K562 (cell line): ENCODE measurements at regions not wholly inside any gene's neighbourhood (a gene's known extent, or its start where the extent isn't known, plus 50 kb on each side); places are given as distances from the start of the nearest gene placed in this dataset.

Experiments used
- CBX8 ChIP-seq: fragments of 200-600 bp; sonication (generic); IDR thresholded peaks from 2 replicates; pipeline ENCODE4 v1.6.1; 2012; ENCODE audit warnings: borderline replicate concordance, mixed run types, low read depth, mild to moderate bottlenecking, moderate library complexity, mixed read lengths, low read length, control low read depth, inconsistent platforms; ENCODE audit not compliant: poor library complexity, severe bottlenecking; ENCODE audit errors: extremely low read depth
- CHCHD3 ChIP-seq: fragments of 250-450 bp; sonication (Bioruptor Pico); IDR thresholded peaks from 2 replicates; pipeline ENCODE4 v2.1.2; 2022; ENCODE audit warnings: mild to moderate bottlenecking
- HDGF ChIP-seq: fragments of 450-650 bp; IDR thresholded peaks from 2 replicates; pipeline ENCODE4 v1.6.1; 2016
- HMG20B ChIP-seq: fragments of 250-450 bp; sonication (Bioruptor Pico); IDR thresholded peaks from 2 replicates; pipeline ENCODE4 v1.5.0; 2021; ENCODE audit warnings: mild to moderate bottlenecking
- NFXL1 ChIP-seq: fragments of 450-650 bp; formaldehyde crosslinking; IDR thresholded peaks from 2 replicates; pipeline ENCODE4 v1.4.0; 2021; ENCODE audit warnings: mild to moderate bottlenecking
- NFYB ChIP-seq: IDR thresholded peaks from 2 replicates; pipeline ENCODE4 v1.6.1; 2011; ENCODE audit warnings: mild to moderate bottlenecking, moderate library complexity; ENCODE audit not compliant: insufficient read length; ENCODE audit errors: extremely low read depth
- PHF8 ChIP-seq: fragments of 200-600 bp; sonication (generic); IDR thresholded peaks from 2 replicates; pipeline ENCODE4 v1.6.1; 2012; ENCODE audit warnings: mixed run types, mild to moderate bottlenecking, inconsistent platforms, low read length, moderate library complexity, borderline replicate concordance
- RBM25 ChIP-seq: fragments of 200-400 bp; formaldehyde crosslinking; IDR thresholded peaks from 2 replicates; pipeline ENCODE4 v1.6.1; 2018; ENCODE audit warnings: low read length, low read depth, moderate library complexity; ENCODE audit not compliant: severe bottlenecking
- SIX5 ChIP-seq, 2 experiments: IDR thresholded peaks; 2 replicates each; pipeline ENCODE4 v1.6.1; 2011; ENCODE audit warnings: low read length in 2 of 2, borderline replicate concordance in 1 of 2, low read depth in 1 of 2, mild to moderate bottlenecking in 1 of 2, moderate library complexity in 1 of 2; ENCODE audit not compliant: insufficient read depth in 1 of 2
- TBL1XR1 ChIP-seq, 2 experiments: IDR thresholded peaks; 2 replicates each; pipeline ENCODE4 v1.6.1; 2012; ENCODE audit warnings: improper control_type of control experiment in 2 of 2, low read length in 2 of 2, mild to moderate bottlenecking in 1 of 2
- U2AF2 ChIP-seq: fragments of 200-400 bp; formaldehyde crosslinking; optimal IDR thresholded peaks from 2 replicates; pipeline ENCODE3; 2017; ENCODE audit warnings: low read depth, mild to moderate bottlenecking, low read length
- ZBTB1 ChIP-seq: sonication (generic); formaldehyde crosslinking; IDR thresholded peaks from 2 replicates; pipeline ENCODE4 v1.8.1; 2023; ENCODE audit warnings: missing genetic modification reagents, low read depth, mild to moderate bottlenecking, borderline replicate concordance
- ZC3H11A ChIP-seq: IDR thresholded peaks from 2 replicates; pipeline ENCODE4 v1.6.1; 2012; ENCODE audit warnings: low read depth, low read length, improper control_type of control experiment
- ZNF175 ChIP-seq: fragments of 200-800 bp; sonication (Bioruptor generic); IDR thresholded peaks from 2 replicates; pipeline ENCODE4 v1.6.1; 2016; ENCODE audit warnings: low read depth, mild to moderate bottlenecking, missing genetic modification characterization, missing compliant biosample characterization
- ZNF253 ChIP-seq: fragments of 250-450 bp; sonication (Bioruptor Pico); conservative IDR thresholded peaks from 2 replicates; pipeline ENCODE4 v1.6.1; 2021; ENCODE audit warnings: mild to moderate bottlenecking
- ZNF274 ChIP-seq: IDR thresholded peaks from 2 replicates; pipeline ENCODE4 v1.6.1; 2011; ENCODE audit warnings: low read depth, mild to moderate bottlenecking, low read length, moderate library complexity, borderline replicate concordance
- ZNF77 ChIP-seq: fragments of 250-450 bp; sonication (Bioruptor Pico); IDR thresholded peaks from 2 replicates; pipeline ENCODE4 v1.5.0; 2020
- ZNF830 ChIP-seq: fragments of 250-450 bp; sonication (Bioruptor Pico); IDR thresholded peaks from 2 replicates; pipeline ENCODE4 v1.5.0; 2021; ENCODE audit warnings: mild to moderate bottlenecking
- TF ChIP-seq, protein P1 (sequence below): fragments of 250-450 bp; sonication (Bioruptor Pico); IDR thresholded peaks from 2 replicates; pipeline ENCODE4 v1.8.0; 2021; ENCODE audit warnings: mild to moderate bottlenecking, moderate library complexity
- TF ChIP-seq, protein P2 (sequence below): fragments of 250-450 bp; sonication (Bioruptor Pico); IDR thresholded peaks from 2 replicates; pipeline ENCODE4 v1.9.0; 2021; ENCODE audit warnings: mild to moderate bottlenecking
- TF ChIP-seq, protein P3 (sequence below): fragments of 450-650 bp; IDR thresholded peaks from 2 replicates; pipeline ENCODE4 v1.6.1; 2017; ENCODE audit warnings: mild to moderate bottlenecking, moderate library complexity
- TF ChIP-seq, protein P4 (sequence below): fragments of 450-650 bp; IDR thresholded peaks from 2 replicates; pipeline ENCODE4 v1.6.1; 2016
- TF ChIP-seq, protein P5 (sequence below): sonication (generic); formaldehyde crosslinking; IDR thresholded peaks from 2 replicates; pipeline ENCODE4 v1.8.0; 2022; ENCODE audit warnings: missing genetic modification reagents, mild to moderate bottlenecking, moderate library complexity, borderline replicate concordance

DNA sequence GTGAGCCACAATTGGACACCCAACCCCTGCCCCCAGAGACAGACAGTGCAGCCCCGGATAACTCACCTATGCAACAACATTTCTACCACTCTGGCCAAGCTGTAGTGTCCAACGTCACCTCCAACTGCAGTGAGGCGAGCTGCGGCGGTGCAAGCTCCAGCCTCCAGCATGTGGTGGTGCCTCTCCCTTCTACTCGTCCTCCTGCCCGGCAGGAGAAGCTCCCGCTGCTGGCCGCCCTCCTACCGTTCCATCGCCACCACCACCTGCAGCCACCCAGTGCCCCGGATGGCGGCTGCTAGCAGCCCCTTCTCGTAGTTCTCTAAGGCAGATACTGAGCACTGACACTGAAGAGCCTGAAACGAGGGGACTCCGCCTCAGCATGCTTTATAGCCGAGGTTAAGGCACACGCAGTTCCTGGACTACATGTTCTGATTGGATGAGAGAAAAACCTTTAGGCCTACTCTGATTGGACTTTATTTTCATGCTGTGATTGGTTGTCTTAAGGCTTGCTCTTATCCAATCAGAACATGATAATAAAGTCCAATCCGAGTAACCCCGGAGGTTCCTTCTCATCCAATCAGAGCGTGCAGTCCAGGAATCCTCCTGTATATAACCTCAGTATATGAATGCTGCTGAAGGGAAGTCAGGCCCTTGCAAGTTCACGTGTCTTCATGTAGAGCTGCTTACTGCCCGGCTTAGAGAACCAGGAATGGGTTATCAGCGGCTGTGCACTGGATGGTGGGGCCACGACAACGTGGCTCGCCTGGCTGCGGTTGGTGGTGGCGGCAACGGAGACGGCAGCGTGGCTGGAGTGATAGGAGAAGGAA lies 63.5 kb downstream of the TUBA3C start (continued):
- TF ChIP-seq, protein P1, sequence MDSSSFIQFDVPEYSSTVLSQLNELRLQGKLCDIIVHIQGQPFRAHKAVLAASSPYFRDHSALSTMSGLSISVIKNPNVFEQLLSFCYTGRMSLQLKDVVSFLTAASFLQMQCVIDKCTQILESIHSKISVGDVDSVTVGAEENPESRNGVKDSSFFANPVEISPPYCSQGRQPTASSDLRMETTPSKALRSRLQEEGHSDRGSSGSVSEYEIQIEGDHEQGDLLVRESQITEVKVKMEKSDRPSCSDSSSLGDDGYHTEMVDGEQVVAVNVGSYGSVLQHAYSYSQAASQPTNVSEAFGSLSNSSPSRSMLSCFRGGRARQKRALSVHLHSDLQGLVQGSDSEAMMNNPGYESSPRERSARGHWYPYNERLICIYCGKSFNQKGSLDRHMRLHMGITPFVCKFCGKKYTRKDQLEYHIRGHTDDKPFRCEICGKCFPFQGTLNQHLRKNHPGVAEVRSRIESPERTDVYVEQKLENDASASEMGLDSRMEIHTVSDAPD (CRISPR knock-in tag), result no peak
- TF ChIP-seq, protein P2, sequence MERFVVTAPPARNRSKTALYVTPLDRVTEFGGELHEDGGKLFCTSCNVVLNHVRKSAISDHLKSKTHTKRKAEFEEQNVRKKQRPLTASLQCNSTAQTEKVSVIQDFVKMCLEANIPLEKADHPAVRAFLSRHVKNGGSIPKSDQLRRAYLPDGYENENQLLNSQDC (CRISPR knock-in tag), result no peak
- TF ChIP-seq ZBTB1 (CRISPR knock-in tag), result no peak
- TF ChIP-seq PHF8, result peak; percentile 29; the same call in 1 of the 2 replicates
- no peak for TF ChIP-seq TBL1XR1 (IDR thresholded peaks at IDR 0.05; ENCODE audit: low read length in 2 of 2)
- no peak for TF ChIP-seq ZNF830 (CRISPR knock-in tag)
- no peak for TF ChIP-seq ZNF175 (CRISPR knock-in tag)
- TF ChIP-seq ZNF274, result no peak
- TF ChIP-seq, protein P3, sequence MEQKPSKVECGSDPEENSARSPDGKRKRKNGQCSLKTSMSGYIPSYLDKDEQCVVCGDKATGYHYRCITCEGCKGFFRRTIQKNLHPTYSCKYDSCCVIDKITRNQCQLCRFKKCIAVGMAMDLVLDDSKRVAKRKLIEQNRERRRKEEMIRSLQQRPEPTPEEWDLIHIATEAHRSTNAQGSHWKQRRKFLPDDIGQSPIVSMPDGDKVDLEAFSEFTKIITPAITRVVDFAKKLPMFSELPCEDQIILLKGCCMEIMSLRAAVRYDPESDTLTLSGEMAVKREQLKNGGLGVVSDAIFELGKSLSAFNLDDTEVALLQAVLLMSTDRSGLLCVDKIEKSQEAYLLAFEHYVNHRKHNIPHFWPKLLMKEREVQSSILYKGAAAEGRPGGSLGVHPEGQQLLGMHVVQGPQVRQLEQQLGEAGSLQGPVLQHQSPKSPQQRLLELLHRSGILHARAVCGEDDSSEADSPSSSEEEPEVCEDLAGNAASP, result no peak
- TF ChIP-seq RBM25, result peak; percentile 54
- TF ChIP-seq NFYB, result peak; percentile 58
- TF ChIP-seq SIX5 (IDR thresholded peaks at IDR 0.05; ENCODE audit: borderline replicate concordance in 1 of 2, insufficient read depth in 1 of 2, low read depth in 1 of 2, low read length in 2 of 2), result no peak
- TF ChIP-seq U2AF2, result no peak
- TF ChIP-seq ZNF77 (CRISPR knock-in tag), result no peak
- no peak for TF ChIP-seq ZC3H11A
- no peak for TF ChIP-seq CBX8
- no peak for TF ChIP-seq ZNF253
- no peak for TF ChIP-seq NFXL1 (CRISPR knock-in tag)
- no peak for TF ChIP-seq HMG20B (CRISPR knock-in tag)
- TF ChIP-seq CHCHD3 (CRISPR knock-in tag), result no peak
- TF ChIP-seq, protein P4, sequence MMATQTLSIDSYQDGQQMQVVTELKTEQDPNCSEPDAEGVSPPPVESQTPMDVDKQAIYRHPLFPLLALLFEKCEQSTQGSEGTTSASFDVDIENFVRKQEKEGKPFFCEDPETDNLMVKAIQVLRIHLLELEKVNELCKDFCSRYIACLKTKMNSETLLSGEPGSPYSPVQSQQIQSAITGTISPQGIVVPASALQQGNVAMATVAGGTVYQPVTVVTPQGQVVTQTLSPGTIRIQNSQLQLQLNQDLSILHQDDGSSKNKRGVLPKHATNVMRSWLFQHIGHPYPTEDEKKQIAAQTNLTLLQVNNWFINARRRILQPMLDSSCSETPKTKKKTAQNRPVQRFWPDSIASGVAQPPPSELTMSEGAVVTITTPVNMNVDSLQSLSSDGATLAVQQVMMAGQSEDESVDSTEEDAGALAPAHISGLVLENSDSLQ, result no peak
- TF ChIP-seq HDGF, result no peak
- TF ChIP-seq, protein P5, sequence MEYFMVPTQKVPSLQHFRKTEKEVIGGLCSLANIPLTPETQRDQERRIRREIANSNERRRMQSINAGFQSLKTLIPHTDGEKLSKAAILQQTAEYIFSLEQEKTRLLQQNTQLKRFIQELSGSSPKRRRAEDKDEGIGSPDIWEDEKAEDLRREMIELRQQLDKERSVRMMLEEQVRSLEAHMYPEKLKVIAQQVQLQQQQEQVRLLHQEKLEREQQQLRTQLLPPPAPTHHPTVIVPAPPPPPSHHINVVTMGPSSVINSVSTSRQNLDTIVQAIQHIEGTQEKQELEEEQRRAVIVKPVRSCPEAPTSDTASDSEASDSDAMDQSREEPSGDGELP (CRISPR knock-in tag), result peak; percentile 10; the same call in 1 of the 2 replicates
